ENCODE measurements at regions not wholly inside any gene's neighbourhood (a gene's known extent, or its start where the extent isn't known, plus 50 kb on each side); places are given as distances from the start of the nearest gene placed in this dataset.
"Not testable (repeated sequence)": the region's sequence is repeated elsewhere in the genome, so short reads cannot be mapped to it uniquely, and the experiment has no call there.

- DNase-seq = not testable (repeated sequence)
Measured at GRCh38 chr2:83089051-83089450, 1370.0 kb downstream of the SUCLG1 start.

- no peak for DNase-seq
Measured at GRCh38 chr2:83085869-83086268, 1373.2 kb downstream of the SUCLG1 start.

- no peak for DNase-seq
Measured at GRCh38 chr2:83081826-83082690, 1377.0 kb downstream of the SUCLG1 start.

GRCh38 chr2:83079007-83079406, 1380.1 kb downstream of the SUCLG1 start:
- no peak for DNase-seq

GRCh38 chr2:83072767-83073166, 1386.3 kb downstream of the SUCLG1 start:
- DNase-seq = no peak

GRCh38 chr2:83071914-83072313, 1387.2 kb downstream of the SUCLG1 start:
- no peak for DNase-seq

GRCh38 chr2:83071352-83071751, 1387.7 kb downstream of the SUCLG1 start:
- no peak for DNase-seq

- DNase-seq = no peak
Measured at GRCh38 chr2:83069724-83070123, 1389.4 kb downstream of the SUCLG1 start.

- no peak for DNase-seq
Measured at GRCh38 chr2:83068714-83069113, 1390.4 kb downstream of the SUCLG1 start.

- DNase-seq = no peak
Measured at GRCh38 chr2:83067947-83068346, 1391.1 kb downstream of the SUCLG1 start.

GRCh38 chr2:83063933-83064332, 1395.1 kb downstream of the SUCLG1 start:
- no peak for DNase-seq

GRCh38 chr2:83063511-83063910, 1395.6 kb downstream of the SUCLG1 start:
- no peak for DNase-seq

GRCh38 chr2:83058683-83059082, 1400.4 kb downstream of the SUCLG1 start:
- no peak for DNase-seq

- DNase-seq = no peak
Measured at GRCh38 chr2:83055376-83056010, 1403.6 kb downstream of the SUCLG1 start.

- no peak for DNase-seq
Measured at GRCh38 chr2:83054751-83055150, 1404.3 kb downstream of the SUCLG1 start.

GRCh38 chr2:83051538-83052170, 1407.4 kb downstream of the SUCLG1 start:
- no peak for DNase-seq

GRCh38 chr2:83042053-83042452, 1417.0 kb downstream of the SUCLG1 start:
- no peak for DNase-seq

GRCh38 chr2:83022631-83023210, 1436.4 kb downstream of the SUCLG1 start:
- no peak for DNase-seq

GRCh38 chr2:83017366-83018090, 1441.6 kb downstream of the SUCLG1 start:
- DNase-seq = no peak

GRCh38 chr2:83016343-83017110, 1442.6 kb downstream of the SUCLG1 start:
- no peak for DNase-seq

GRCh38 chr2:83015900-83016299, 1443.2 kb downstream of the SUCLG1 start:
- DNase-seq = no peak

Data from activated CD4-positive, alpha-beta T cell treated with anti-CD3 and anti-CD28 coated beads for 1 hour (primary cell).